ENCODE measurements at regions not wholly inside any gene's neighbourhood (a gene's known extent, or its start where the extent isn't known, plus 50 kb on each side); places are given as distances from the start of the nearest gene placed in this dataset.
"Not testable (repeated sequence)": the region's sequence is repeated elsewhere in the genome, so short reads cannot be mapped to it uniquely, and the experiment has no call there.

DNA sequence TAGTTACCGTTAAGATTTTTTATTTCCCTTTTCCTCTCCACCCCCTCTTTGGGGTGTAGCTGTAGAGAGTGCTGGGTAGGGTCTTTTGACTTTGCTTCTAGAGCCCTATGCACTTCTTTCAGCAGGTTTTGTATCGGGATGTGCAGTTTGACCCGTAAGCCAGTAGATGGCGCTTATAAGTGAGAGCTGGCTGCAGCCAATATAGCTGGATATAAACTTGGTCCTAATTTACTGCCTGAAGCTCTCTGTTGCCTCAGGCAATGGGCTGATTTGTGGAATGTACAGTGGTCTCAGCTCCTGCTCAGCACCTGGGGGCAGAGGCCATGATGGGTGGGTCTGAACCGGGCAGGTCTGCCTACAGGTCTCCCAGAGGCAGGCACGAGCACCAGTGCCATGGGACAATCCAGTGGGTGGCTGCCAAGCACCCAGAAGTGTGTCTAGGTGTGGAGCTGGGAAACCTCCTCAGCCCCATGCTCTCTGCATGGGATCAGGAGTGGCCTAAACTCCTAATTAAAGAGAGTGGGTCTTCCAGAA, 146.5 kb downstream of the SPANXN1 start:
- DNase-seq (ENCODE audit: low read depth in 1 of 2, low spot score in 1 of 2) = no peak
- Histone ChIP-seq H3K36me3 (no peaks in the 10 kb centered on the region), H3K4me1 (ENCODE audit: low read depth) (no peaks in the 10 kb centered on the region), H3K27me3 (no peaks in the 10 kb centered on the region), H3K4me3 (no peak overlapping the region), H3K9me3 (ENCODE audit: low read depth) (no peaks in the 10 kb centered on the region), H3K27ac (no peak overlapping the region)
- TF ChIP-seq, protein P1, sequence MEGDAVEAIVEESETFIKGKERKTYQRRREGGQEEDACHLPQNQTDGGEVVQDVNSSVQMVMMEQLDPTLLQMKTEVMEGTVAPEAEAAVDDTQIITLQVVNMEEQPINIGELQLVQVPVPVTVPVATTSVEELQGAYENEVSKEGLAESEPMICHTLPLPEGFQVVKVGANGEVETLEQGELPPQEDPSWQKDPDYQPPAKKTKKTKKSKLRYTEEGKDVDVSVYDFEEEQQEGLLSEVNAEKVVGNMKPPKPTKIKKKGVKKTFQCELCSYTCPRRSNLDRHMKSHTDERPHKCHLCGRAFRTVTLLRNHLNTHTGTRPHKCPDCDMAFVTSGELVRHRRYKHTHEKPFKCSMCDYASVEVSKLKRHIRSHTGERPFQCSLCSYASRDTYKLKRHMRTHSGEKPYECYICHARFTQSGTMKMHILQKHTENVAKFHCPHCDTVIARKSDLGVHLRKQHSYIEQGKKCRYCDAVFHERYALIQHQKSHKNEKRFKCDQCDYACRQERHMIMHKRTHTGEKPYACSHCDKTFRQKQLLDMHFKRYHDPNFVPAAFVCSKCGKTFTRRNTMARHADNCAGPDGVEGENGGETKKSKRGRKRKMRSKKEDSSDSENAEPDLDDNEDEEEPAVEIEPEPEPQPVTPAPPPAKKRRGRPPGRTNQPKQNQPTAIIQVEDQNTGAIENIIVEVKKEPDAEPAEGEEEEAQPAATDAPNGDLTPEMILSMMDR (IDR thresholded peaks at IDR 0.05; ENCODE audit: low read depth, low read length) = no peak

- no peaks in the 10 kb centered on the region for H3K36me3 ChIP-seq
- no peaks in the 10 kb centered on the region for H3K4me1 ChIP-seq (ENCODE audit: low read depth)
- H3K27me3 ChIP-seq = no peaks in the 10 kb centered on the region
- no peak overlapping the region for H3K27ac ChIP-seq
- H3K9me3 ChIP-seq (ENCODE audit: low read depth) = no peaks in the 10 kb centered on the region
- DNase-seq (ENCODE audit: low read depth in 1 of 2, low spot score in 1 of 2) = no peak
- H3K4me3 ChIP-seq = no peak overlapping the region
- TF ChIP-seq, protein P1 (IDR thresholded peaks at IDR 0.05; ENCODE audit: low read depth, low read length) = no peak
Measured at GRCh38 chrX:145394344-145394743, 147.0 kb downstream of the SPANXN1 start.

GRCh38 chrX:145396612-145397011, 149.3 kb downstream of the SPANXN1 start:
- Histone ChIP-seq H3K9me3 (ENCODE audit: low read depth) (no peaks in the 10 kb centered on the region), H3K27ac (no peak overlapping the region), H3K27me3 (no peaks in the 10 kb centered on the region), H3K4me1 (ENCODE audit: low read depth) (no peaks in the 10 kb centered on the region), H3K4me3 (no peak overlapping the region), H3K36me3 (no peaks in the 10 kb centered on the region)
- no peak for DNase-seq (ENCODE audit: low read depth in 1 of 2, low spot score in 1 of 2)
- TF ChIP-seq, protein P1 (IDR thresholded peaks at IDR 0.05; ENCODE audit: low read depth, low read length) = no peak

DNA sequence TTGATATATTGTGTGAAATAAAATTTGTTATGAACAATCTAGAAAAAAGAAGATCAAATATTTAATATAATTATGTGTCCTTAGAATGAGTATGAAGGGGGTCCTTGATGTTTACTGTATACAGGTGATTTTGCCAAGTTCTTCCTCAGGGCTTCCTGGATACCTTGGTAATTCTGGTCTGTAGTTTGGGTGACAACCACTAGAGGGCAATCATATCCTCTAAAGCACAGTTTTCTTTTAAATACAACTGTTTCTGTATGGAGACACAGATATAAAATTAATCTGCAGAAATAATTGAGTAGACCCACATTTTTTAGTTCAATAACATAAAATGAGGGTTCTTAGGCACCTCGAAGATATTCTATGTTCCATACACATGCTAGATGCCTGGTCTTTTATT, 157.7 kb downstream of the SPANXN1 start:
- Histone ChIP-seq H3K27me3 (no peaks in the 10 kb centered on the region), H3K9me3 (ENCODE audit: low read depth) (no peaks in the 10 kb centered on the region), H3K36me3 (no peaks in the 10 kb centered on the region), H3K4me3 (no peak overlapping the region), H3K27ac (no peak overlapping the region), H3K4me1 (ENCODE audit: low read depth) (no peaks in the 10 kb centered on the region)
- peak; percentile 2 to 13 for DNase-seq (ENCODE audit: low read depth in 1 of 2, low spot score in 1 of 2)
- TF ChIP-seq, protein P1 (IDR thresholded peaks at IDR 0.05; ENCODE audit: low read depth, low read length) = peak; percentile 34

GRCh38 chrX:145410622-145411021, 163.3 kb downstream of the SPANXN1 start:
- H3K27ac ChIP-seq = no peak overlapping the region
- no peaks in the 10 kb centered on the region for H3K4me1 ChIP-seq (ENCODE audit: low read depth)
- H3K4me3 ChIP-seq = no peak overlapping the region
- no peaks in the 10 kb centered on the region for H3K27me3 ChIP-seq
- H3K36me3 ChIP-seq = no peaks in the 10 kb centered on the region
- TF ChIP-seq, protein P1 (IDR thresholded peaks at IDR 0.05; ENCODE audit: low read depth, low read length) = no peak
- no peaks in the 10 kb centered on the region for H3K9me3 ChIP-seq (ENCODE audit: low read depth)
- no peak for DNase-seq (ENCODE audit: low read depth in 1 of 2, low spot score in 1 of 2)

GRCh38 chrX:145436211-145436610, 188.9 kb downstream of the SPANXN1 start:
- not testable (repeated sequence) for H3K27me3 ChIP-seq; H3K4me1 ChIP-seq (ENCODE audit: low read depth); H3K27ac ChIP-seq; H3K36me3 ChIP-seq; H3K9me3 ChIP-seq (ENCODE audit: low read depth); DNase-seq (ENCODE audit: low read depth in 1 of 2, low spot score in 1 of 2); H3K4me3 ChIP-seq

All from cardiac muscle cell (in vitro differentiated cells and primary cell).